Calu3 (cell line): ENCODE measurements at regions not wholly inside any gene's neighbourhood (a gene's known extent, or its start where the extent isn't known, plus 50 kb on each side); places are given as distances from the start of the nearest gene placed in this dataset.

Source experiments
- BruUV-seq: library from RNA; stranded (reverse); fragments of 400-500 nt; replicated peaks from 2 replicates; lab custom pipeline; 2021; lab: Mats Ljungman, UMichigan
- CTCF ChIA-PET: fragments of 300-600 bp; sonication (Branson Sonifier 250); formaldehyde crosslinking; loops from one replicate; lab custom pipeline; 2022; ENCODE audit warnings: antibody characterized with exemption; lab: Charles Lee
- DNase-seq: peaks from one replicate; pipeline ENCODE4 v3.0.0; 2022
- H3K27ac Mint-ChIP-seq: one replicate; pipeline ENCODE4 v1.8.0; 2022; ENCODE audit warnings: mixed read lengths; ENCODE audit not compliant: unreplicated experiment
- H3K27me3 Mint-ChIP-seq: one replicate; pipeline ENCODE4 v1.8.0; 2022; ENCODE audit warnings: mixed read lengths; ENCODE audit not compliant: unreplicated experiment
- H3K36me3 Mint-ChIP-seq: one replicate; pipeline ENCODE4 v1.8.0; 2022; ENCODE audit warnings: mild to moderate bottlenecking, moderate library complexity, mixed read lengths; ENCODE audit not compliant: insufficient read depth, unreplicated experiment
- H3K4me1 Mint-ChIP-seq: one replicate; pipeline ENCODE4 v1.8.0; 2022; ENCODE audit warnings: mild to moderate bottlenecking, low read depth, mixed read lengths; ENCODE audit not compliant: unreplicated experiment
- H3K4me3 Mint-ChIP-seq: one replicate; pipeline ENCODE4 v1.8.0; 2022; ENCODE audit warnings: mild to moderate bottlenecking, low read depth, moderate library complexity, mixed read lengths; ENCODE audit not compliant: unreplicated experiment
- H3K9me3 Mint-ChIP-seq: one replicate; pipeline ENCODE4 v1.8.0; 2022; ENCODE audit warnings: low read depth, mixed read lengths; ENCODE audit not compliant: unreplicated experiment
- intact Hi-C: fragments of 100-400 bp; cut with micrococcal nuclease; formaldehyde crosslinking; loops from one replicate; pipeline ENCODE4 v1.10.0; 2022; ENCODE audit not compliant: unreplicated experiment
- TF ChIP-seq, protein P1 (sequence below): fragments of 200-600 bp; IDR thresholded peaks from one replicate; pipeline ENCODE4 v1.8.0; 2022; ENCODE audit warnings: antibody characterized with exemption; ENCODE audit not compliant: unreplicated experiment

DNA sequence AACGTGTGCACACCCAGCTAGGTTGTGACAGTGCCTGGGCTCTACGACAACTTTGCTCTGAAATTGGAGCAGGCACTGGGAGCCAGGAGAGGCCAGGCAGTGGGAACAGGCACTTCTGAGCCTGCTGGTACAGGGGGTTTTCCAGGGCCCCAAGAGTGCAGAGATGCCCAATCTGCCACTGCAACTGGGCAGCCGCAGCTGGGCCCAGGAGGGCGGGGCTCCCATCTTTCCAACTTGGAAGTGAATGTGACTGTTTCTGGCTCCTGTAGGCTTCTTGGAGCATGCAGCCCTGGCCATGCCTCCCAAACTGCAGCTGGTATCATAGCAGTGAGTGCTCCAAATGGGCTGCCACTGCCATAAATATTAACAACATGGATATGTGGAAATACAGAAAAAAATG, 465.1 kb upstream of the PABPC4L start:
- intact Hi-C loops: no loop called here
- Mint-ChIP-seq H3K27ac (no peak overlapping the region), H3K4me1 (peaks cover 13% of the 10 kb centered on the region), H3K27me3 (no peaks in the 10 kb centered on the region), H3K9me3 (peaks cover 2% of the 10 kb centered on the region), H3K36me3 (no peaks in the 10 kb centered on the region), H3K4me3 (no peak overlapping the region)
- TF ChIP-seq, protein P1, sequence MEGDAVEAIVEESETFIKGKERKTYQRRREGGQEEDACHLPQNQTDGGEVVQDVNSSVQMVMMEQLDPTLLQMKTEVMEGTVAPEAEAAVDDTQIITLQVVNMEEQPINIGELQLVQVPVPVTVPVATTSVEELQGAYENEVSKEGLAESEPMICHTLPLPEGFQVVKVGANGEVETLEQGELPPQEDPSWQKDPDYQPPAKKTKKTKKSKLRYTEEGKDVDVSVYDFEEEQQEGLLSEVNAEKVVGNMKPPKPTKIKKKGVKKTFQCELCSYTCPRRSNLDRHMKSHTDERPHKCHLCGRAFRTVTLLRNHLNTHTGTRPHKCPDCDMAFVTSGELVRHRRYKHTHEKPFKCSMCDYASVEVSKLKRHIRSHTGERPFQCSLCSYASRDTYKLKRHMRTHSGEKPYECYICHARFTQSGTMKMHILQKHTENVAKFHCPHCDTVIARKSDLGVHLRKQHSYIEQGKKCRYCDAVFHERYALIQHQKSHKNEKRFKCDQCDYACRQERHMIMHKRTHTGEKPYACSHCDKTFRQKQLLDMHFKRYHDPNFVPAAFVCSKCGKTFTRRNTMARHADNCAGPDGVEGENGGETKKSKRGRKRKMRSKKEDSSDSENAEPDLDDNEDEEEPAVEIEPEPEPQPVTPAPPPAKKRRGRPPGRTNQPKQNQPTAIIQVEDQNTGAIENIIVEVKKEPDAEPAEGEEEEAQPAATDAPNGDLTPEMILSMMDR: no peak
- no TSS peak for BruUV-seq
- CTCF ChIA-PET: no interaction called here
- no peak for DNase-seq

DNA sequence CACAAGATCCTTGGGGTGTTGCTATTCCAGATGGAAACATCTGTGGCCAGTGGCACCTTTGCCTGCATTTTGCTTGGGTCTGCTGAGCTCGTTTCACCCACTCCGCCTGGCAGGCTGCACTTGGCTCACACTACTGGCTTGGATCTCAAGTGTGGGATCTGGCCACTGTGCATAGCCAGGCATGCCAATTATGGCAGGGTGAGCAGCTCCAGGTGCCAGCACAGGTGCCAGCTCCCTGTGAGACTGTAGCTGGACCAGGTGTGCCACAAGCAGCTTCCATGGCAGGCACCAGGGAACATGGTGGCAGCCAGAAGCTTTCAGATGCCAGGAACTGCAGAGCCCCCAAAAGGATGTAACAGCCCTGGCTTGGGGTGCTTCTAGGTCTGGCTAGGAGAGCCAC, 463.8 kb upstream of the PABPC4L start:
- no peak for DNase-seq
- CTCF ChIA-PET: interaction anchor here (0.6 kb wide), 1 partner anchor 18 kb away, joined by 3 read pairs; no protein-coding TSS in a partner anchor
- H3K4me1 Mint-ChIP-seq: peaks cover 13% of the 10 kb centered on the region
- intact Hi-C loops: no loop called here
- H3K36me3 Mint-ChIP-seq: no peaks in the 10 kb centered on the region
- no peaks in the 10 kb centered on the region for H3K27me3 Mint-ChIP-seq
- H3K4me3 Mint-ChIP-seq: no peak overlapping the region
- peaks cover 2% of the 10 kb centered on the region for H3K9me3 Mint-ChIP-seq
- BruUV-seq: no TSS peak
- TF ChIP-seq, protein P1: no peak
- H3K27ac Mint-ChIP-seq: no peak overlapping the region

DNA sequence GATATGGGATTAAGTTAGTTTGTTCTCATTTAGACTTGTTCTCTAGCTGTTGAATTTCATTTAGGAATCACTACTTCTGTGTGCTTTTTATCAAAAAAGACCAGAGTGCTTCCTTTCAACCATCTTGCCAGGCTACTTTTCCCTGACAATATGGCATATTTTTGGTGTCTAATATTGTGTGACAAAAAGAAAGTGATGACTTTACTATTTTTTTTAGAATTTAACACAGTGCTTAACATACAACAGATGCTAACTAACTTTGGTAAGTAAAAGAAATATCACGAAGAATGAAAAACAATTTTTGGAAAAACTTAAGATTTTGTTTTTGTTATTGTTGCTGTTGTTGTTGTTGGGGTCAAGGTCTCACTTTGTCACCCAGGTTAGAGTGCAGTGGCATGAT, 462.2 kb upstream of the PABPC4L start:
- Mint-ChIP-seq H3K36me3 (no peaks in the 10 kb centered on the region), H3K4me3 (no peak overlapping the region), H3K4me1 (peaks cover 5% of the 10 kb centered on the region), H3K9me3 (peaks cover 2% of the 10 kb centered on the region), H3K27me3 (no peaks in the 10 kb centered on the region), H3K27ac (no peak overlapping the region)
- no peak for DNase-seq
- intact Hi-C loops: no loop called here
- CTCF ChIA-PET: no interaction called here
- TF ChIP-seq, protein P1: no peak
- BruUV-seq: no TSS peak

DNA sequence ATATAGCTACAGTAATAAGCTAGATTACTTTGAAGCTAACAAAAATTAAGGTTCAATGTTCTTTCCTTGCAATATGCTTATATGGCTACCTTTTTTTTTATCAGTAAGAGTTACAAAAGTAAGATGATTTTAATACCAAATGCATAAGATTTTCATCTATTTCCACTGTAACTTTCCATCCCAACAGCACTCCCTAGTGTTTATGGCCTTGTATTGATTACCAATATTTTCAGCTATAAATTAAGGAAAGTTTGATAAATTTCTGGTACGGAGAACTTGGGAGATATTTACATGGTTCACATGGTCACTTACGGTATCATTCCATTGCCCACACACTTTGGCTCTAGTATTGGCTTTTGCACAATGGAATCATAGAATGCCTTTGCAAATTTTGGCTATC, 448.9 kb upstream of the PABPC4L start:
- no peak overlapping the region for H3K4me3 Mint-ChIP-seq
- CTCF ChIA-PET: interaction anchor here (0.7 kb wide), 1 partner anchor 179 kb away, joined by 4 read pairs; no protein-coding TSS in a partner anchor
- BruUV-seq: no TSS peak
- no peak for DNase-seq
- H3K4me1 Mint-ChIP-seq: no peaks in the 10 kb centered on the region
- no peaks in the 10 kb centered on the region for H3K36me3 Mint-ChIP-seq
- intact Hi-C loops: loop anchor here (2.0 kb wide), 1 partner anchor 180 kb away; no protein-coding TSS in a partner anchor
- no peaks in the 10 kb centered on the region for H3K27me3 Mint-ChIP-seq
- TF ChIP-seq, protein P1: no peak
- no peak overlapping the region for H3K27ac Mint-ChIP-seq
- no peaks in the 10 kb centered on the region for H3K9me3 Mint-ChIP-seq
